Coronary artery (tissue), 2 donors: ENCODE measurements at regions not wholly inside any gene's neighbourhood (a gene's known extent, or its start where the extent isn't known, plus 50 kb on each side); places are given as distances from the start of the nearest gene placed in this dataset.

Source experiments
- DNase-seq: peaks from one replicate; pipeline ENCODE4 v3.0.0-alpha.2; 2017; ENCODE audit warnings: low spot score
- H3K27ac ChIP-seq, 2 donors: fragments of 200-600 bp; sonication (generic); one replicate each; pipeline ENCODE4 v1.5.1; 2016 to 2019
- H3K4me3 ChIP-seq: fragments of 200-600 bp; sonication (generic); 2 replicates; pipeline ENCODE4 v1.5.1; 2016; ENCODE audit warnings: mild to moderate bottlenecking, moderate library complexity
- CTCF ChIP-seq: fragments of 200-600 bp; sonication (generic); IDR thresholded peaks from one replicate; pipeline ENCODE4 v1.5.1; 2019; ENCODE audit warnings: antibody characterized with exemption

DNA sequence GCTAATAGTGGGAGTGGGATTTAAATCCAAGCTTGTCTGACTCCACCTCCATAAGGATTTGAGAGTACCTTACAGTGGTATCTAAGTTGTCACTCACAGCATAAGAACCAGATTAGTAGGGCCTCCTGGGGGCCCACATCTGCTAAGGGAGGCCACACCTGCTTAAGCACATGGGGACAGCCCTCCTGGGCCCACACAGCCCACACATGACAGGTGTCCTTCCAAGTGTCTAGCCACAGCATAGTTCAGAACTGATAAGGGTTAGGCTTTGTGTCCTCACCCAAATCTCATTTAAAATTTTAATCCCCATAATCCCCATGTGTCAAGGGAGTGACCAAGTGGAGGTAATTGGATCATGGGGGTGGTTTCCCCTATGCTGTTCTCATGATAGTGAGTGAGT, 186.0 kb upstream of the HMGA2 start:
- no peak overlapping the region for H3K27ac ChIP-seq
- no peak overlapping the region for H3K4me3 ChIP-seq
- DNase-seq = no peak
- no peak for TF ChIP-seq CTCF

DNA sequence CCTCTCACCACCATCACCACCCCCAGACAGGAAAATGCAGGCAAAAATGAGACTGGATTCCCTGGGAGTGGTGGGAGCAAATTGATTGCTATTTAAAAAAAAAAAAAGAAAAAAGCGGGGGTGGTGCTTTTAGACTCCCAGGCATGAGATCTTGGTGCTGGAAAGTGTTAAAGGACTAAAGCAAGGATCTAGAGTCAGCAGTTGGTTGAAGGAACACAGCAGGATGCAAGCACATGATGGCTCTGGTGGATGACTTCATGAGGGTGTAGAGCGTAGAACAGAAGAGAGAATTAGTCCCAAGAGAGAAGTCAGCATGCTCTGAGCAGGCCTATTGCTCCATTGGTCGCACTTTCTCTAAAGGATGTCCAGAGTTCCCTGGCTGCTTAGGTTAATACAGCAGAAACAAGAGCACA, 183.8 kb upstream of the HMGA2 start:
- TF ChIP-seq CTCF = no peak
- no peak overlapping the region for H3K4me3 ChIP-seq
- peak overlapping the region in 1 of 2 donors; percentile 22 for H3K27ac ChIP-seq
- DNase-seq = no peak

- no peak for TF ChIP-seq CTCF
- Histone ChIP-seq H3K27ac (no peak overlapping the region), H3K4me3 (no peak overlapping the region)
- DNase-seq = no peak
Observed at GRCh38 chr12:65642061-65642661, 182.1 kb upstream of the HMGA2 start.

GRCh38 chr12:65643171-65643570, 181.1 kb upstream of the HMGA2 start:
- Histone ChIP-seq H3K4me3 (no peak overlapping the region), H3K27ac (no peak overlapping the region)
- DNase-seq = no peak
- TF ChIP-seq CTCF = no peak

DNA sequence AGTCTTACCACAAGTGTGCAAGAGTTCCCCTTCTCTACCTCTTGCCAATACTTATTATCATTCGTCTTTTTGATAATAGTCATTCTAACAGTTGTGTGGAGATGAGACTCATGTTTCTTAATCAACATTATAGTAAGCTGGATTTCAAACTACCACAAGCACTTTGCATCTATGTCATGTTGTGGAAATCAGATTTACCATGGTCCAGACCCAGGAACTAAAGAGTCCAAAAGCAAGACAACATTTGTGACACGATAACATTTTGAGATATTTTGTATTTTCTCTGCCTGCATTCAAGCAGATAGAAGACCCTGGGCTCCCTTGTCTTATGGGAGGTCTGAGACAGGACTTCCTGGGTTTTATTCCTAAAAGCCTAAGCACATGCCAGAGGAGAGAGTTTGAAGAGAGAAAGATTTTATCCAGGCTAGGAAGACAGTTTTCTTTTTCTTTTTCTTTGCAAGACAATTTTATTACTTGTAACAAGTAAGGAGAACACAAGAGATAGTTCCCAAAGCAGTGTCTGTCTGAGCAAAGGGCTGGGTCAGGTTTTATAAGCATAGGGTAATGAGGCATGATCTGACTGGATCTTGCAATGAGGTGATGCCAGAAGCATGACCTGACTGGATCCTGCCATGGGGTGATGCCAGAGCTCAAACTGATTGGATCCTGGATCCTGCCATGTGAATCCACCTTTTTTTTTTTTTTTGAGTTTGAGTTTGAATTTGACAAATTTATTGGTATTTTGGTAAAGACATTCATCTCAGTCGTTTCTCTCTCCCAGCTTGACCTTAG, 180.5 kb upstream of the HMGA2 start:
- no peak for TF ChIP-seq CTCF
- DNase-seq = no peak

DNA sequence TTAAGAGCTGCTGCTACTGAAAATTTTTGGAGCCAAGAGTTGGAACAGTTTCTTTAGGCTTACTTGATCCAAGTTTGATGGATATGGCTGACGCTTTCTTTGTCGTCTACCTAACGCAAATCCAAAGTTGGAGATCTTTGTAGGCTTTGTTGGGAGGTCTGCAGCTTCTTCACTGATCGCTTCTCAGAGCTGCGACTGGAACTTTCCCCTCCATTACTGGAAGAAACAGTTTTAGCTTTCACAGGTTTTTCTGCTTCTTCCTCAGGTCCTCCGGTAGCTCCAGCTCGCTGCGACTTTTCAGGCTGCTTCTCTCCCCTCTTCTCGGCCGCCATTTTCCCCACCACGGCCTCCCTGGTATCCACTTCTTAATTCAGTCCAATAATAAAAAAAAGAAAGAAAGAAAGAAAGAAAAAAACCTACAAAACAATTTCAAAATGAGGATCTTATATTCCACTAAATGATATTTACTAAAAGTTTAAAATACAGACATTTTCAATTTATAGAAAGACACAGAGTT, 178.1 kb upstream of the HMGA2 start:
- Histone ChIP-seq H3K4me3 (no peak overlapping the region), H3K27ac (no peak overlapping the region)
- DNase-seq = no peak
- no peak for TF ChIP-seq CTCF

More for the DNA sequence above, 180.5 kb upstream of the HMGA2 start:
- Histone ChIP-seq H3K27ac (no peak overlapping the region), H3K4me3 (no peak overlapping the region)

DNA sequence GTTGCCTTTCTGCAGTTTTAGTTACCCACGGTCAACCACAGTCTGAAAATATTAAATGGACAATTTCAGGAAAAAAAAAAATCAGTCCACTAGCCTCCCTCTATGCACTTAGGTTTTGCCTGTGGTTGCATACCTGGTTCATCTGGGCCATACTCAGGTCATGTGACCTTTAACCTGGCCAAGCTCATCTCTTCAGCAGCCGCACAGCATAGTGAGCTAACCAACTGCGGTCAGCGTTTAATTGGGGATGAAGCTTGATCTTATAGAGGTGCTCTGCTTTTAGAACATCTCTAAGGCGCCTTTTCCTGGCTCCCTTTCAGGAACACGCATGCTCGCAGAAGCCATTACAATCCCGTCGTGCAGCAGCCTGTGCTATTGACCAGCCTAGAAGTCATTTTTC, 177.2 kb upstream of the HMGA2 start:
- no peak overlapping the region for H3K4me3 ChIP-seq
- TF ChIP-seq CTCF = no peak
- no peak overlapping the region for H3K27ac ChIP-seq
- no peak for DNase-seq
